Activated T-cell treated with anti-CD3 and anti-CD28 coated beads, Interleukin-2, amount 50 U/mL, for 72 hours (primary cell): ENCODE measurements at regions not wholly inside any gene's neighbourhood (a gene's known extent, or its start where the extent isn't known, plus 50 kb on each side); places are given as distances from the start of the nearest gene placed in this dataset.
A peak's percentile ranks its signal among the peaks of the same experiment; 100 is the strongest.

ENCODE experiments used
- ATAC-seq, 2 donors: fragments of 150-1000 bp; cut with Tn5 transposase; replicated peaks in 1 of 2; 2 replicates each; pipeline ENCODE4 v1.10.0; 2021; ENCODE audit warnings: moderate library complexity in 2 of 2, mild to moderate bottlenecking in 1 of 2
- DNase-seq, 2 donors: peaks; one replicate each; pipeline ENCODE4 v3.0.0; 2021 to 2022; ENCODE audit warnings: mixed read lengths in 1 of 2
- H3K27ac Mint-ChIP-seq: one replicate; pipeline ENCODE4 v1.8.0; 2022; ENCODE audit warnings: mild to moderate bottlenecking, moderate library complexity, mixed read lengths
- H3K27me3 Mint-ChIP-seq: one replicate; pipeline ENCODE4 v1.8.0; 2022; ENCODE audit warnings: low read depth, mixed read lengths
- H3K36me3 Mint-ChIP-seq, 2 donors: one replicate each; pipeline ENCODE4 v1.8.0; 2022; ENCODE audit warnings: mixed read lengths in 2 of 2, mild to moderate bottlenecking in 1 of 2; ENCODE audit not compliant: insufficient read depth in 2 of 2
- H3K4me1 Mint-ChIP-seq: one replicate; pipeline ENCODE4 v1.8.0; 2022; ENCODE audit warnings: low read depth, mixed read lengths
- H3K4me3 Mint-ChIP-seq, 2 donors: one replicate each; pipeline ENCODE4 v1.8.0; 2022; ENCODE audit warnings: mild to moderate bottlenecking in 2 of 2, mixed read lengths in 2 of 2, moderate library complexity in 2 of 2
- H3K9me3 Mint-ChIP-seq, 2 donors: one replicate each; pipeline ENCODE4 v1.8.0; 2022; ENCODE audit warnings: mixed read lengths in 2 of 2

DNA sequence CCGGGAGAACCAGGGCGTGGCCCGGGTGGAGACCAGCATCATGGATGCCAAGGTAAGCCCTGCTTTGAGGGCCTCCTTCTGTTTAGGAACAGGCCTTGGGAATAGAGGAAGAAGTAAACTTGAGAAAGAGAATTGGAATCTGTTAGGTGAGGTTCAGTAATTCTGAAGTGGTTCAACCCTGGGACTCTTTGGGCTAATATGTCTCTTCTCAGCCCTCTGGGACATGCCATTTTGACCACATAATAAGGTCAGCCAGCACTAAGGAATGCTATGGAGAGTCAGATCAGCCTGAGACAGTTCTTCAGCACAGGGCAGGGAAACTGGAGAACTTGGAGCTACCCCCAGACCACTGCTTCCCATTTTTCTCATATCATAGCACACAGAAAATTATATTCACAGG lies 63.3 kb upstream of the PRPS1 start:
- Mint-ChIP-seq H3K27me3 (peaks cover 72% of the 10 kb centered on the region), H3K36me3 (no peaks in the 10 kb centered on the region), H3K9me3 (no peaks in the 10 kb centered on the region), H3K4me1 (no peaks in the 10 kb centered on the region), H3K27ac (no peak overlapping the region), H3K4me3 (no peak overlapping the region)
- ATAC-seq (no peak), DNase-seq (no peak)

DNA sequence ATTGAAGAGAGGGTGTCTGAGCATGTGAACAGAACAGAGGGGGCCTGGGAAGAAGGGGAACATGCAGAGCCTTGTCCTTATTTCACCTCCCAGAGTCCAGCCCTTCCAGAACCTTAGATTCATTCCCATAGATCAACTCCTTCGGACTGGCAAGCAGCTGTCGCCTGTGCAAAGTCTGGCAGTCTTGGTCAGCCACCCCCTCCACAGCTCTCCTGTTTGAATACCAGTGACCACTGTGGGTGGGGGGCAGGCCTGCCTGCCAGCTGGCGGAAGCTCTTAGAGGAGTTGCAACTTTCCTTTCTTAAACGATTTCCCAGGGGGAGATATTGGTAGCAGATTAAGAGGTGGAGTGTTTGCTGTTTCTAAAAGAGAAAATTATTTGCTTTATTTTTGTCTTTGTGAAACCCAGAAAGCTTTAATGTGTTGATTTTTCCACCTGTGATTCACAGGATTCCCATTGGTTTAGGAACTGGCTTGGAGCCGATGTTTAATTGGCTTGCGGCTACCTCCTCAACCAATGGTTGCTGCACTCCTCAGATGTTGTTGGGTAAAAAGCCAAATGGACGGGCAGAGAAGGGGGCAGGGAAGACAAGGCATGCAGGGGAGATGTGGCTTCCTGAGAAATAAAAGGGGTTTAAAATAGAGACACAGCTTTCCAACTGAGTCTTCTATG lies 62.2 kb upstream of the PRPS1 start:
- no peaks in the 10 kb centered on the region for H3K4me1 Mint-ChIP-seq
- no peak for ATAC-seq
- no peaks in the 10 kb centered on the region for H3K36me3 Mint-ChIP-seq
- DNase-seq: no peak
- H3K27ac Mint-ChIP-seq: no peak overlapping the region
- H3K9me3 Mint-ChIP-seq: no peaks in the 10 kb centered on the region
- H3K27me3 Mint-ChIP-seq: peaks cover 70% of the 10 kb centered on the region
- H3K4me3 Mint-ChIP-seq: no peak overlapping the region

DNA sequence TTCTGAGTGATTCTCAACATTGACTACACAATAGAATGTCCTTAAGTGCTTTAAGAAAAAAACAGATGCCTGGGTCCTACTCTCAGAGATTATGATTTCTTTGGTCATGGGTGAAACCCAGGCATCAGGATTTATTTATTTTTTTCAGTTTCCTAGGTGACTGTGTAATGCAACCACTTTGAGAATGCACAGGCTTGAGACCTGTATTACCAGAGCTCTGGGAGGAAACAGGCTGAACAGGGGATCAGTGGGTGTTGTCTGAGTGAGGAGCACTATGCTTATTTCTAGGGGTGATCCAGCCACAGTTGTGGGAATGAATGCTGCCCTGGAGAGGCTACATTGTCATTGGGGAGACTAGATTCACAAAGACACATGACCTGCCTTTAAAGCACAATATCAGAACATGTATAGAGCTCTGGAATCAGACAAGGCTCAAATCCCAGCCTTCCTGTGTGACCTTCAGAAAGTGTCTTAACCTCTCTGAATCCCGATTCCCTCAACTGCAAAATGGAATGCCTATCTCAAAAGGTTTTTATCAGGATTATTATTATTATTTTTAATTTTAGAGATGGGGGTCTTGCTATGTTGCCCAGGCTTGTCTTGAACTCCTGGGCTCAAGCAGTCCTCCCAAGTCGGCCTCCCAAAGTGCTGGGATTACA lies 61.6 kb upstream of the PRPS1 start:
- Mint-ChIP-seq H3K4me3 (no peak overlapping the region), H3K27me3 (peaks cover 67% of the 10 kb centered on the region), H3K36me3 (no peaks in the 10 kb centered on the region), H3K9me3 (no peaks in the 10 kb centered on the region), H3K4me1 (no peaks in the 10 kb centered on the region), H3K27ac (no peak overlapping the region)
- DNase-seq (no peak), ATAC-seq (no peak)

DNA sequence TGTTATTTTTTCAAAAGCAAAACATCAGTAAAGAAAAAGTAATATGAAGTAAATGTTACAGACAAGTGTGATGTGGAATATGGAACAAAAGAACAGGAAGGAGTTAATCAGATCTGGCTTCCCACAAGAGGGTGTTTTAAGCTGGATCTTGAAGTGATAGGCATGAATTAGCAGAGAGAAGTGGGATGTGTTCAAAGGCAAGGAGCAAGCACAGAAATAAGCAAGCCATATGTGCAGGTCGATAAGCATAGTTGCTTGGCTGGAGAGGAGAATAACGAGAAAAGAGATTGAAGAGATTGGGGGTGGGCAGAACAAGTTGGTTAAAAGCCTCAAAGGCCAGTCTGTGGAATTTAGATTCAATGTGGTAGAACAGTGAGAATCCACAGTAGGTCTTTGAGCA lies 60.9 kb upstream of the PRPS1 start:
- H3K27me3 Mint-ChIP-seq: peaks cover 67% of the 10 kb centered on the region
- H3K4me1 Mint-ChIP-seq: no peaks in the 10 kb centered on the region
- ATAC-seq (no peak), DNase-seq (no peak)
- H3K9me3 Mint-ChIP-seq: peaks cover 3% of the 10 kb centered on the region in 2 donors
- H3K27ac Mint-ChIP-seq: no peak overlapping the region
- no peak overlapping the region for H3K4me3 Mint-ChIP-seq
- H3K36me3 Mint-ChIP-seq: no peaks in the 10 kb centered on the region

DNA sequence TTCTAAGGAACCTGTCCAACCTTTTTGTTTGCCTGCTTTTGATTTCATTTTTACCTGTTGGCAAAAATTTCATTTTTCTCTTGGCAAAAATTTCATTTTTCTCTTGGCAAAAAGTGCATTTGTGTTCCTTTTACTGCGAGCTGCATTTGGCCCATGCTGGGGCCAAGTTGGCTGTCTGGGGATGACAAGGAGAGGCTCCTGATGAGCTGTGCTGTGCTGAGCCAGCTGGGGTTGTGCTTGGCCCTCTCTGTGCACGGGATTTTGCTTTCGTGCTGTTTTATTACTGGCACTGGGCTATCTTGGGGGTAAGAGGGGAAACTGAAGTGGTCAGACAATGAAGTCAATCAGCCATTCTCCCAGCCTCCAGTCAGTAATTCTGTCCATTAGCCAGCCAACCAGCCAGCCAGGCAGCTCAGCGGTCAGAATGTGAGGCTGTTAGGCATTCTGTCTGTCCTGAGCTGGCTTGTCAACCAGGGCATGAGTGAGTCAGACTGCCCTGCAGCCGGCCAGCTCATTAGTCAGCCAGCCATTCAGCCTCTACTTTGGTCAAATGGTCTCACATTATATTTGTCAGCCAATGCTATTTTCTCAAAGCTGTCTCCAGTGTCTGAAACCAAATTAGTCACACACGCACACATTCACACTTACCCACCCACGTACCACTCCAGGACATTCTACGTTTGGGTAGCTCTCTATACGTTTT lies 56.9 kb upstream of the PRPS1 start:
- no peak overlapping the region for H3K27ac Mint-ChIP-seq
- peaks cover 51% of the 10 kb centered on the region for H3K27me3 Mint-ChIP-seq
- peaks cover 4% of the 10 kb centered on the region for H3K4me1 Mint-ChIP-seq
- H3K36me3 Mint-ChIP-seq: peaks cover 0 to 2% of the 10 kb centered on the region in 2 donors
- H3K9me3 Mint-ChIP-seq: peaks cover 3% of the 10 kb centered on the region in 2 donors
- H3K4me3 Mint-ChIP-seq: no peak overlapping the region
- no peak for DNase-seq
- ATAC-seq: peak; percentile 32 to 62

DNA sequence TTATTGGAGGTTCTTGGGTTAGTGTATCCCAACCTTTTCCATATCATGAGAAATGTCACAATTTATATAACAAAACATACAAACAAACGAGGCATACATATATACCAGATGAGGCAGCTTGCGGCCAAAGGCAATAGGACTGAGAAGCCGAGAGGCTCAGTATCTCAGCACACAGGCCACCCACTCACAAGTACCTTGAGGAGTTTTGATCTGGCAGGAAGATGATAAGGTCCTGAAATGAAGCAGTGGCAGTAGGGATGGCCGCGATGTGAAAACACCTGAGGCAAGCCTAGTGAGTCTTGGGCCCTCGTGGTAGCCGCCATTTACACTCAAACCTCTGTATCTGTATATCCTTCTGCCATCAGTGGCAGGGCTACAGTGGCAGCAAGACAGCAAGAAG lies 55.3 kb upstream of the PRPS1 start:
- H3K9me3 Mint-ChIP-seq: peaks cover 3% of the 10 kb centered on the region in 2 donors
- peaks cover 7% of the 10 kb centered on the region for H3K4me1 Mint-ChIP-seq
- no peak overlapping the region for H3K27ac Mint-ChIP-seq
- H3K27me3 Mint-ChIP-seq: peaks cover 40% of the 10 kb centered on the region
- peaks cover 0 to 2% of the 10 kb centered on the region in 2 donors for H3K36me3 Mint-ChIP-seq
- H3K4me3 Mint-ChIP-seq: no peak overlapping the region
- DNase-seq (no peak), ATAC-seq (no peak)

DNA sequence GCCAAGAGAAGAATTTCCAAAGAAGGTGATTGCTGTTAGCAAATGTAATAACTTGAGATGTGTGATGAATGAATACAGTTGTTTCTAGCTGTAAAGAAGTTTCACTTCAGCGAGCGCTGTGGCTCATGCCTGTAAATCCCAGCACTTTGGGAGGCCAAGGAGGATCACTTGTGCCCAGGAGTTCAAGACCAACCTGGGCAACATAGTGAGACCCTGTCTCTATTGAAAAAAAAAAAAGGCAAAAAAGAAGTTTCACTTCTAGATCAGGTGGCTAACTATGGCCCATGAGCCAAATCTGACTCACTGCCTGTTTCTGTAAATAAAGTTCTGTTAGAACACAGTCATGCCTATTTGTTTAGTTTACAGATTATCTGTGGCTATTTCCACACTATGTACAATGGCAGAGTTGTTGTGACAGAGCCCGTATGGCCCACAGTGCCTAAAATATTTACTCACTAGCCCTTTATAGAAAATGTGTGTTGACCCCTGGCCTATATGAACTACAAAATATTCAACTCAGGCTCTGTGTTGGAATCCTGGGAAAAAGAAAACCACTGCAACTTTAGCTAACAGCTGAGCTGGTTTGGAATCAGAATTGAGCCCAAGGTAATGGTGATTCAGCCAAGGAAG lies 54.1 kb upstream of the PRPS1 start:
- Mint-ChIP-seq H3K36me3 (peaks cover 0 to 2% of the 10 kb centered on the region in 2 donors), H3K27ac (no peak overlapping the region), H3K9me3 (peaks cover 3% of the 10 kb centered on the region in 2 donors), H3K27me3 (peaks cover 32% of the 10 kb centered on the region), H3K4me3 (no peak overlapping the region), H3K4me1 (peaks cover 7% of the 10 kb centered on the region)
- no peak for ATAC-seq
- no peak for DNase-seq

DNA sequence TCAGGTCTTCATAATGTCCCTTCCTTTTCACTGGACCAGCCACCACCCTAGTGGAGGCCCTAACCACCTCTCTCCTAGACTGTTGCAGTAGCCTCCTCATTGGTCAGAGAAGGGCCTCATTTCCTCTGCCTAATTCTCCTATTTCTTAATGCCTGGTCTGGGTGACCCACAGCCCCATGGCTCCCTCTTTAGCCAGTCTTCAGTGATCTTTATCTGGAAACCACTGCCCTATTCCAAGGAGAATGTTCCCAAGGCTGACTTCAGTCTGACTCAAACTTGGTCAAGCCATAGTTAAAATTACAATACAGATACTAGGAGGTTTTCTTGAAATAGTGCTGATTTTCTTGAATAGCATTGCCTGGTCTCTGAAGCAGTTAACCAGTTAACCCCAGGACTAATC lies 53.6 kb upstream of the PRPS1 start:
- peaks cover 7% of the 10 kb centered on the region for H3K4me1 Mint-ChIP-seq
- H3K27ac Mint-ChIP-seq: no peak overlapping the region
- no peak for ATAC-seq
- H3K27me3 Mint-ChIP-seq: peaks cover 27% of the 10 kb centered on the region
- peaks cover 3% of the 10 kb centered on the region in 2 donors for H3K9me3 Mint-ChIP-seq
- no peak overlapping the region for H3K4me3 Mint-ChIP-seq
- H3K36me3 Mint-ChIP-seq: peaks cover 0 to 2% of the 10 kb centered on the region in 2 donors
- no peak for DNase-seq

DNA sequence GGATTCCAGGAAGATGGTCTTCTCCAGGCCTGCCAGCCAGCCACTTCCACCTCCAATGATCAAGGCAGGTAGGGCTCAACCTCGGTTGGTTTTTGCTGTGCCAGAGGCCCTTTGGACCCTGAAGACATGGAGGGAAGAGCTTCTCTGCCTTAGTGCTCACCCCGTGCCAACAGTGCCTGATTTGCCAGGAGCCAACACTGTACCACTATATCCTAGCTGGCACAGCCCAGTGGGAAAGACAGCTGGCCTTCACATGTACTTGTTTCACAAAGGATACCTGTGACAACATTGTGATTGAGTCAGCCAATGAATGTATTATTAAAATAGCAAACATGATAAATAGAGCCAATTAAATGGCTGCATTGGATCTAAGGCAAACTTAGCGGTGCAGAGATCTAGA lies 51.9 kb upstream of the PRPS1 start:
- peaks cover 3% of the 10 kb centered on the region in 2 donors for H3K9me3 Mint-ChIP-seq
- no peak for ATAC-seq
- H3K36me3 Mint-ChIP-seq: peaks cover 0 to 2% of the 10 kb centered on the region in 2 donors
- no peak for DNase-seq
- H3K27me3 Mint-ChIP-seq: peaks cover 22% of the 10 kb centered on the region
- no peak overlapping the region for H3K4me3 Mint-ChIP-seq
- no peak overlapping the region for H3K27ac Mint-ChIP-seq
- peaks cover 7% of the 10 kb centered on the region for H3K4me1 Mint-ChIP-seq

DNA sequence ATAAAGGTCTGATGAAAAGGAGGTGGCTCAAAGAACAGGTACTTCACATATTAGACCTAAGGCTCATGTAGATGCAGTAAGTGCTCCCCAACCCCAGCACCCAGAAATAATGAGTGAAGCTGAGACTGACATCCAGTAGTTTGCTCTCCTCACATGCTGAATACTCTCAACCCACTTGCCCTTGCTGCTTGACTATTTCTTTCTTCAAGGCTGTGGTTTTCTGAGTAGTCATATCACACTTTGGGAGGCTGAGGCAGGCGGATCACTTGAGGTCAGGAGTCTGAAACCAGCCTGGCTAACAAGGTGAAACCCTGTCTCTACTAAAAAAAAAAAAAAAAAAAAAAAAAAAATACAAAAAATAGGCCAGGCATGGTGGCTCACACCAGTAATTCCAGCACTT lies 51.5 kb upstream of the PRPS1 start:
- no peak overlapping the region for H3K4me3 Mint-ChIP-seq
- no peak overlapping the region for H3K27ac Mint-ChIP-seq
- ATAC-seq: peak; percentile 87 to 89
- H3K9me3 Mint-ChIP-seq: peaks cover 2 to 3% of the 10 kb centered on the region in 2 donors
- H3K36me3 Mint-ChIP-seq: peaks cover 0 to 2% of the 10 kb centered on the region in 2 donors
- H3K27me3 Mint-ChIP-seq: peaks cover 21% of the 10 kb centered on the region
- peak; percentile 9 to 32 for DNase-seq
- peaks cover 7% of the 10 kb centered on the region for H3K4me1 Mint-ChIP-seq

DNA sequence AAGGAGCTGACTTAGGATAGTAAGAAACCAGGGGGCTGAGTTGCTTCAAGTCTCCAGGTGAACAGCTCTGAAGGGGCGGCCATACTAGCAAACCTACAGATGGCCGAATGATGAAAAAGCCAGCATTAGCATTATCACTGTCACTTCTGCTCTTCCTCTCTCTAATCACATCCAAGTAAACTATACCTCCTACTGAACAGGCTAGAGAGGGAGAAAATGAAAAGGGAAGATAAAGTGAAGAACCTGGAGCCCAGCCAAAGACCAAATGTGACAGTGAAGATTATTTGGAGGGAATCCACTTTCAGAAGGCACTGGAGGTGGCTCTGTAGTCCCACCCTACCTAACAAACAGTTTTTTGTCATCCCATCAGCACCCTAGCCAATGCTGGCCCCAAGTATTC lies 50.4 kb upstream of the PRPS1 start:
- Mint-ChIP-seq H3K27me3 (peaks cover 22% of the 10 kb centered on the region), H3K27ac (no peak overlapping the region), H3K4me3 (no peak overlapping the region), H3K4me1 (peaks cover 7% of the 10 kb centered on the region), H3K36me3 (peaks cover 0 to 4% of the 10 kb centered on the region in 2 donors), H3K9me3 (no peaks in the 10 kb centered on the region)
- no peak for ATAC-seq
- no peak for DNase-seq
